Activated T-cell treated with anti-CD3 and anti-CD28 coated beads, Interleukin-2, amount 50 U/mL, for 24 hours (primary cell): ENCODE measurements at regions not wholly inside any gene's neighbourhood (a gene's known extent, or its start where the extent isn't known, plus 50 kb on each side); places are given as distances from the start of the nearest gene placed in this dataset.
"Not testable (repeated sequence)": the region's sequence is repeated elsewhere in the genome, so short reads cannot be mapped to it uniquely, and the experiment has no call there.

ENCODE experiments used
- DNase-seq: peaks from one replicate; pipeline ENCODE4 v3.0.0-alpha.2; 2020
- H3K27ac Mint-ChIP-seq: 2 replicates; pipeline ENCODE4 v1.8.0; 2020; ENCODE audit warnings: mild to moderate bottlenecking, mixed read lengths
- H3K27me3 Mint-ChIP-seq: 2 replicates; pipeline ENCODE4 v1.8.0; 2020; ENCODE audit warnings: mixed read lengths
- H3K36me3 Mint-ChIP-seq: 2 replicates; pipeline ENCODE4 v1.8.0; 2020; ENCODE audit warnings: low read depth, mixed read lengths
- H3K4me1 Mint-ChIP-seq: 2 replicates; pipeline ENCODE4 v1.8.0; 2020; ENCODE audit warnings: low read depth, mixed read lengths
- H3K4me3 Mint-ChIP-seq: 2 replicates; pipeline ENCODE4 v1.8.0; 2020; ENCODE audit warnings: mild to moderate bottlenecking, moderate library complexity, mixed read lengths
- H3K9me3 Mint-ChIP-seq: 2 replicates; pipeline ENCODE4 v1.8.0; 2020; ENCODE audit warnings: mixed read lengths

DNA sequence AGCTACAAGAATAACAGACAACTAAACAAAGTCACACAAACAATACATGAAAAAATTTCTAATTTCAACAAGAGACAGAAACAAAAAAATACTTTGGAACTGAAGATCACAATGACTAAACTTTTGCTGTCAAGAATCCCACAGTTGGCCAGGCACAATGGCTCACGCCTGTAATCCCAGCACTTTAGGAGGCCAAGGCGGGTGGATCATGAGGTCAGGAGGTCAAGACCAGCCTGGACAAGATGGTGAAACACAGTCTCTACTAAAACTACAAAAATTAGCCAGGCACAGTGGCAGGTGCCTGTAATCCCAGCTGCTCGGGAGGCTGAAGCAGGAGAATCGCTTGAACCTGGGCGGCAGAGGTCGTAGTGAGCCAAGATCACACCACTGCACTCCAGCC, 861.6 kb downstream of the UQCRFS1 start:
- H3K4me1 Mint-ChIP-seq, DNase-seq, H3K27me3 Mint-ChIP-seq, H3K27ac Mint-ChIP-seq, H3K4me3 Mint-ChIP-seq, H3K36me3 Mint-ChIP-seq: not testable (repeated sequence)
- peaks cover 20% of the 10 kb centered on the region for H3K9me3 Mint-ChIP-seq

GRCh38 chr19:28350673-28351072, 862.3 kb downstream of the UQCRFS1 start:
- Mint-ChIP-seq H3K27ac (no peak overlapping the region), H3K36me3 (no peaks in the 10 kb centered on the region), H3K9me3 (peaks cover 20% of the 10 kb centered on the region), H3K4me1 (no peaks in the 10 kb centered on the region), H3K27me3 (no peaks in the 10 kb centered on the region), H3K4me3 (no peak overlapping the region)
- DNase-seq: no peak

- DNase-seq: no peak
- Mint-ChIP-seq H3K9me3 (peaks cover 17% of the 10 kb centered on the region), H3K4me3 (no peak overlapping the region), H3K27me3 (no peaks in the 10 kb centered on the region), H3K27ac (no peak overlapping the region), H3K36me3 (no peaks in the 10 kb centered on the region), H3K4me1 (no peaks in the 10 kb centered on the region)
Measured at GRCh38 chr19:28350037-28350436, 862.9 kb downstream of the UQCRFS1 start.

DNA sequence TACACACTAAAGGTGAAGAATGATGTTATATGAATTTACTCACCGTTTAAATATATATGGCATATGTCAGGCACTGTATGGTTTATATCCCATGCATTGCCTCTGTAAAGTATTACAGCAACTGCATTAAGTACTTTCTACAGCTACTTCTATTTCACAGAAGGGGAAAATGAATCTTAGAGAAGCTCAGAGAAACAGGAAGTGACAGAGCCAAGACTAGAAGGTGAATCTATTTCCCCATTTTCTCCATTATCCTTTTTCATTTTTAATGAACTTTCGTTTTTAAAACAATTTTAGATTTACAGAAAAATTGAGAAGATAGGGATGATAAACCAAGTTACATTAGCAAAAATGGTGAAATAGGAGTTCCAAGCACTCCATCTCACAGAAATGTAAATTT, 863.3 kb downstream of the UQCRFS1 start:
- Mint-ChIP-seq H3K27me3 (no peaks in the 10 kb centered on the region), H3K27ac (no peak overlapping the region), H3K4me3 (no peak overlapping the region)

GRCh38 chr19:28345811-28346210, 867.1 kb downstream of the UQCRFS1 start:
- Mint-ChIP-seq H3K4me3 (no peak overlapping the region), H3K27me3 (no peaks in the 10 kb centered on the region), H3K27ac (no peak overlapping the region), H3K36me3 (no peaks in the 10 kb centered on the region), H3K9me3 (peaks cover 1% of the 10 kb centered on the region), H3K4me1 (no peaks in the 10 kb centered on the region)
- DNase-seq: no peak

More for the DNA sequence above, 863.3 kb downstream of the UQCRFS1 start:
- no peaks in the 10 kb centered on the region for H3K4me1 Mint-ChIP-seq
- peaks cover 15% of the 10 kb centered on the region for H3K9me3 Mint-ChIP-seq
- DNase-seq: no peak
- H3K36me3 Mint-ChIP-seq: no peaks in the 10 kb centered on the region

GRCh38 chr19:28341810-28342350, 871.1 kb downstream of the UQCRFS1 start:
- Mint-ChIP-seq H3K4me1 (no peaks in the 10 kb centered on the region), H3K9me3 (peaks cover 6% of the 10 kb centered on the region), H3K27me3 (no peaks in the 10 kb centered on the region), H3K27ac (no peak overlapping the region), H3K36me3 (no peaks in the 10 kb centered on the region), H3K4me3 (no peak overlapping the region)
- DNase-seq: no peak

GRCh38 chr19:28334419-28334818, 878.5 kb downstream of the UQCRFS1 start:
- Mint-ChIP-seq H3K27me3 (no peaks in the 10 kb centered on the region), H3K27ac (no peak overlapping the region), H3K4me1 (no peaks in the 10 kb centered on the region), H3K36me3 (no peaks in the 10 kb centered on the region), H3K4me3 (no peak overlapping the region), H3K9me3 (peaks cover 6% of the 10 kb centered on the region)
- DNase-seq: no peak

DNA sequence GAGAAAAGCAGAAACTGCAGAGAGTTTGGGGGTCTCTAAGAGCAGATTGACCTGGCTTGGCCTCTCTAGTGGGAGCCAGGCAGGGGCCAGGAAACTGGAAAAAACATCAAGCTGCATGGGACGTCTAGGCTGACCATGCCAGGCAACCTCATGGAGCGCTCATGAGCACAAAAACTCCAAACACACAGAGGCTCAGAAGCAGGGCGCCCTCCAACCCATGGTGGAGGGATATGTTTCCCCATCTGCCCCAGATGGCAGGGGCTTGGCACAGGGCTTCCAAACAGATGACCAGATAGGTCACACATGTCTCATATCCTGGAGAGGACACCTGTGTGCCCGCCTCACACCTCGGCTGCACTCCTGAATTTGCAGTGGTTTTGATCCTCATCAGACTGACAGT, 879.0 kb downstream of the UQCRFS1 start:
- no peaks in the 10 kb centered on the region for H3K27me3 Mint-ChIP-seq
- DNase-seq: no peak
- no peak overlapping the region for H3K4me3 Mint-ChIP-seq
- peaks cover 7% of the 10 kb centered on the region for H3K9me3 Mint-ChIP-seq
- H3K4me1 Mint-ChIP-seq: no peaks in the 10 kb centered on the region
- H3K36me3 Mint-ChIP-seq: no peaks in the 10 kb centered on the region
- no peak overlapping the region for H3K27ac Mint-ChIP-seq

GRCh38 chr19:28332886-28333285, 880.1 kb downstream of the UQCRFS1 start:
- H3K4me1 Mint-ChIP-seq: no peaks in the 10 kb centered on the region
- H3K4me3 Mint-ChIP-seq: no peak overlapping the region
- H3K27me3 Mint-ChIP-seq: no peaks in the 10 kb centered on the region
- H3K9me3 Mint-ChIP-seq: peaks cover 7% of the 10 kb centered on the region
- DNase-seq: no peak
- H3K36me3 Mint-ChIP-seq: no peaks in the 10 kb centered on the region
- no peak overlapping the region for H3K27ac Mint-ChIP-seq

GRCh38 chr19:28332351-28332750, 880.6 kb downstream of the UQCRFS1 start:
- DNase-seq: no peak
- H3K27ac Mint-ChIP-seq: no peak overlapping the region
- H3K9me3 Mint-ChIP-seq: peaks cover 7% of the 10 kb centered on the region
- H3K36me3 Mint-ChIP-seq: no peaks in the 10 kb centered on the region
- no peaks in the 10 kb centered on the region for H3K4me1 Mint-ChIP-seq
- no peak overlapping the region for H3K4me3 Mint-ChIP-seq
- no peaks in the 10 kb centered on the region for H3K27me3 Mint-ChIP-seq

GRCh38 chr19:28331596-28331995, 881.4 kb downstream of the UQCRFS1 start:
- Mint-ChIP-seq H3K27me3 (no peaks in the 10 kb centered on the region), H3K36me3 (no peaks in the 10 kb centered on the region), H3K4me1 (no peaks in the 10 kb centered on the region), H3K27ac (no peak overlapping the region), H3K4me3 (no peak overlapping the region), H3K9me3 (peaks cover 7% of the 10 kb centered on the region)
- no peak for DNase-seq

DNA sequence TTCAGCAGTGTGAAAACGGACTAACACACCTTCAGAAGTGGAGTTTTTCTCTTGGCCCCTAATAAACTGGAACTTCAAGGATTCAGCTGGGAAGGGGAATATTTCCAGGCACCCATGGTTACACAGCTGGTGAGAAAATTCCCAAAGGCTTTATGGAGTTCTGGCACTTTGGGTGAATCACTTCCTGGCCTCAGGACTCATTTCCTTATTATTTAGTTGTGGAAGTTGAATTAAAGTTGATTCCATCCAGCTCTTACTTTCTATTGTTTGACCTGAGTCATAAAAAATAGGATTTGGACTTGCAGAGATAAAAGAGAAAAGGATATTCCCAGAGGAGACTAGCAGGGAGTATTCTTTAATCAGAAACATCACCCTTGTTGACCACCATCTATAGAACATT, 882.1 kb downstream of the UQCRFS1 start:
- H3K27me3 Mint-ChIP-seq: no peaks in the 10 kb centered on the region
- H3K4me3 Mint-ChIP-seq: no peak overlapping the region
- H3K27ac Mint-ChIP-seq: no peak overlapping the region
- H3K4me1 Mint-ChIP-seq: no peaks in the 10 kb centered on the region
- peaks cover 7% of the 10 kb centered on the region for H3K9me3 Mint-ChIP-seq
- no peak for DNase-seq
- H3K36me3 Mint-ChIP-seq: no peaks in the 10 kb centered on the region

DNA sequence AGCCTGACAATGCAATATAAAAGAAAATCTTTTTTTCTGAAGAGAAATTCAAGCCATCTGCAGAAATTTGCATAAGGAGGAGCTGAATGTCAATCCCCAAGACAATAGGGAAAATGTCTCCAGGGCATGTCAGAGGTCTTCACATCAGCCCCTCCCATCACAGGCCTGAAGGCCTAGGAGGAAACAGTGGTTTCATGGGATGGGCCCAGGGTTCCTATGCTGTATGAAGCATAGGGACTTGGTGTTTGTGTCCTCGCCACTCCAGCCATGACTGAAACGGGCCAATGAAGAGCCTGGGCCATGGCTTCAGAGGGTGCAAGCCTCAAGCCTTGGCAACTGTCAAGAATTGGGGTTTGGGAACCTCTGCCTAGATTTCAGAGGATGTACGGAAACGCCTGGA, 883.5 kb downstream of the UQCRFS1 start:
- H3K4me3 Mint-ChIP-seq: no peak overlapping the region
- no peaks in the 10 kb centered on the region for H3K27me3 Mint-ChIP-seq
- no peaks in the 10 kb centered on the region for H3K4me1 Mint-ChIP-seq
- DNase-seq: no peak
- H3K9me3 Mint-ChIP-seq: peaks cover 7% of the 10 kb centered on the region
- no peak overlapping the region for H3K27ac Mint-ChIP-seq
- no peaks in the 10 kb centered on the region for H3K36me3 Mint-ChIP-seq

GRCh38 chr19:28327905-28328304, 885.0 kb downstream of the UQCRFS1 start:
- Mint-ChIP-seq H3K9me3 (peaks cover 7% of the 10 kb centered on the region), H3K4me3 (no peak overlapping the region), H3K27me3 (no peaks in the 10 kb centered on the region), H3K27ac (no peak overlapping the region), H3K36me3 (no peaks in the 10 kb centered on the region), H3K4me1 (no peaks in the 10 kb centered on the region)
- no peak for DNase-seq

GRCh38 chr19:28326746-28327145, 886.2 kb downstream of the UQCRFS1 start:
- H3K9me3 Mint-ChIP-seq: peaks cover 7% of the 10 kb centered on the region
- no peak overlapping the region for H3K4me3 Mint-ChIP-seq
- H3K4me1 Mint-ChIP-seq: no peaks in the 10 kb centered on the region
- no peaks in the 10 kb centered on the region for H3K36me3 Mint-ChIP-seq
- no peak for DNase-seq
- no peaks in the 10 kb centered on the region for H3K27me3 Mint-ChIP-seq
- no peak overlapping the region for H3K27ac Mint-ChIP-seq
